DND-41 (cell line): ENCODE measurements at regions not wholly inside any gene's neighbourhood (a gene's known extent, or its start where the extent isn't known, plus 50 kb on each side); places are given as distances from the start of the nearest gene placed in this dataset.

Experiments used
- ATAC-seq: fragments of 200-7000 bp; cut with Tn5 transposase; 3 replicates; pipeline ENCODE4 v1.9.1; 2021; ENCODE audit warnings: low read depth; ENCODE audit not compliant: insufficient read depth
- DNase-seq: peaks from one replicate; pipeline ENCODE4 v3.0.0-alpha.2; 2020
- H2AFZ ChIP-seq: 2 replicates; pipeline ENCODE4 v1.6.0; 2012; ENCODE audit warnings: low read depth, low read length
- H3K27ac ChIP-seq: 2 replicates; pipeline ENCODE4 v1.5.1; 2012; ENCODE audit warnings: low read length, inconsistent platforms
- H3K27me3 ChIP-seq: fragments of 200-600 bp; sonication (generic); 2 replicates; pipeline ENCODE4 v1.6.0; 2012; ENCODE audit warnings: low read length, mild to moderate bottlenecking, inconsistent platforms; ENCODE audit not compliant: insufficient read depth, poor library complexity
- H3K36me3 ChIP-seq: 2 replicates; pipeline ENCODE4 v1.5.1; 2012; ENCODE audit warnings: low read length, inconsistent platforms; ENCODE audit not compliant: insufficient read depth
- H3K4me1 ChIP-seq: 2 replicates; pipeline ENCODE4 v1.5.1; 2012; ENCODE audit warnings: mild to moderate bottlenecking, low read length; ENCODE audit not compliant: insufficient read depth
- H3K4me2 ChIP-seq: 2 replicates; pipeline ENCODE4 v1.6.0; 2012; ENCODE audit warnings: mild to moderate bottlenecking, moderate library complexity, low read length, inconsistent platforms; ENCODE audit not compliant: insufficient read depth
- H3K4me3 ChIP-seq, 2 experiments: fragments of 200-600 bp in 1 of 2; shearing (Covaris generic) in 1 of 2; 2 replicates each; pipeline ENCODE4 v1.5.1; 2012 to 2016; ENCODE audit warnings: inconsistent platforms in 2 of 2, low read length in 2 of 2, mild to moderate bottlenecking in 2 of 2, low read depth in 1 of 2, moderate library complexity in 1 of 2
- H3K79me2 ChIP-seq: 2 replicates; pipeline ENCODE4 v1.6.0; 2012; ENCODE audit warnings: low read length, inconsistent platforms; ENCODE audit not compliant: insufficient read depth
- H3K9ac ChIP-seq: 2 replicates; pipeline ENCODE4 v1.6.0; 2012; ENCODE audit warnings: low read depth, mild to moderate bottlenecking, inconsistent platforms, low read length, moderate library complexity
- H3K9me3 ChIP-seq: 2 replicates; pipeline ENCODE4 v1.5.1; 2012; ENCODE audit warnings: low read length, moderate library complexity, mild to moderate bottlenecking, inconsistent platforms; ENCODE audit not compliant: insufficient read depth, severe bottlenecking
- H4K20me1 ChIP-seq: 2 replicates; pipeline ENCODE4 v1.6.0; 2012; ENCODE audit warnings: low read length; ENCODE audit not compliant: insufficient read depth
- EZH2 ChIP-seq: IDR thresholded peaks from 3 replicates; pipeline ENCODE4 v1.6.1; 2012; ENCODE audit warnings: borderline replicate concordance, low read depth, mild to moderate bottlenecking, moderate library complexity, low read length, inconsistent platforms; ENCODE audit not compliant: severe bottlenecking
- TF ChIP-seq, protein P1 (sequence below): IDR thresholded peaks from 2 replicates; pipeline ENCODE4 v1.5.1; 2012; ENCODE audit warnings: borderline replicate concordance, low read length, moderate library complexity, mild to moderate bottlenecking; ENCODE audit not compliant: poor library complexity, severe bottlenecking; ENCODE audit errors: extremely low read depth

DNA sequence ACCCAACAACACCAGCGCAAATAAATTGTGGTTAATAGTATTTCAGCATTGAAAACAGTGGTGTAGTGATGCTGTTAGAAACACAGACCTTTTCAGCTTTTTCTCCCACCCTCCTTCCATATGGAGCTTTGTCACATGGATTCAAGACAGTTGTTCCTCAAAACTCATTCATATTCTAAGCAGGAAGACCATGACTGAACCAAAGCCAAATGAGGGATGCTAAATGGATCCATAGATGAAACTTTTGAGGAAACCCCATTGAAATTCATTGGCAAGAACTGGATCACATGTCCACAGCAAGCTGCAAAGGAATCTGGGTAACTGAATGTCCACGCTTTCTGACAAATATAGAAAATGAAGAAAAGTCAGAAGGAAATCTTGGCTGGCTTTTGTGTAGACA lies 615.1 kb upstream of the NETO1 start:
- no peak for DNase-seq
- Histone ChIP-seq H3K4me2 (no peak overlapping the region), H4K20me1 (no peaks in the 10 kb centered on the region), H3K9me3 (no peaks in the 10 kb centered on the region), H3K4me3 (no peak overlapping the region), H2AFZ (no peak overlapping the region), H3K27ac (no peak overlapping the region), H3K79me2 (no peaks in the 10 kb centered on the region), H3K9ac (no peak overlapping the region), H3K4me1 (no peaks in the 10 kb centered on the region), H3K36me3 (no peaks in the 10 kb centered on the region), H3K27me3 (no peaks in the 10 kb centered on the region)
- ATAC-seq, result no peak
- no peak for TF ChIP-seq EZH2
- TF ChIP-seq, protein P1, sequence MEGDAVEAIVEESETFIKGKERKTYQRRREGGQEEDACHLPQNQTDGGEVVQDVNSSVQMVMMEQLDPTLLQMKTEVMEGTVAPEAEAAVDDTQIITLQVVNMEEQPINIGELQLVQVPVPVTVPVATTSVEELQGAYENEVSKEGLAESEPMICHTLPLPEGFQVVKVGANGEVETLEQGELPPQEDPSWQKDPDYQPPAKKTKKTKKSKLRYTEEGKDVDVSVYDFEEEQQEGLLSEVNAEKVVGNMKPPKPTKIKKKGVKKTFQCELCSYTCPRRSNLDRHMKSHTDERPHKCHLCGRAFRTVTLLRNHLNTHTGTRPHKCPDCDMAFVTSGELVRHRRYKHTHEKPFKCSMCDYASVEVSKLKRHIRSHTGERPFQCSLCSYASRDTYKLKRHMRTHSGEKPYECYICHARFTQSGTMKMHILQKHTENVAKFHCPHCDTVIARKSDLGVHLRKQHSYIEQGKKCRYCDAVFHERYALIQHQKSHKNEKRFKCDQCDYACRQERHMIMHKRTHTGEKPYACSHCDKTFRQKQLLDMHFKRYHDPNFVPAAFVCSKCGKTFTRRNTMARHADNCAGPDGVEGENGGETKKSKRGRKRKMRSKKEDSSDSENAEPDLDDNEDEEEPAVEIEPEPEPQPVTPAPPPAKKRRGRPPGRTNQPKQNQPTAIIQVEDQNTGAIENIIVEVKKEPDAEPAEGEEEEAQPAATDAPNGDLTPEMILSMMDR, result no peak

DNA sequence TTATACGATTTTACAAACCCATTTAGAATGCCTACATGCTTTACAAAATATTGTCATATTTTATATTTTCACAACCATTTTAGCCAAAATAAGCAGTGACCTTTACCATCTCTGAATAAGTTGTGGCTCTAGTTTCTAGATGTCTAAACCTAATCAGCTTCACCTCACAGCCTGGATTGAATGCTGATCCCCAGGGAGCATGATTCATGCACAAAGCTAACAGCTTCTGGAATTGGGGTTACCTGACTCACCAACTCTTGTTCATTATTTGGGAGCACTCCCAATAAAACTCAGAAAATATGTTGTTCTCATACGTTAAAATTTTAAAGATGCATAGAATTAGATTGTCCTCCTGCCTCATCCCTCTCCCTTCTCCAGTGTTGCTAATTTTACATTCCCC lies 611.7 kb upstream of the NETO1 start:
- Histone ChIP-seq H3K4me1 (no peaks in the 10 kb centered on the region), H3K36me3 (no peaks in the 10 kb centered on the region), H3K27ac (no peak overlapping the region), H2AFZ (no peak overlapping the region), H3K9ac (no peak overlapping the region), H3K4me3 (no peak overlapping the region), H3K4me2 (no peak overlapping the region), H3K9me3 (no peaks in the 10 kb centered on the region), H4K20me1 (no peaks in the 10 kb centered on the region), H3K79me2 (no peaks in the 10 kb centered on the region), H3K27me3 (no peaks in the 10 kb centered on the region)
- TF ChIP-seq, protein P1, result no peak
- TF ChIP-seq EZH2, result no peak
- DNase-seq, result no peak
- no peak for ATAC-seq

DNA sequence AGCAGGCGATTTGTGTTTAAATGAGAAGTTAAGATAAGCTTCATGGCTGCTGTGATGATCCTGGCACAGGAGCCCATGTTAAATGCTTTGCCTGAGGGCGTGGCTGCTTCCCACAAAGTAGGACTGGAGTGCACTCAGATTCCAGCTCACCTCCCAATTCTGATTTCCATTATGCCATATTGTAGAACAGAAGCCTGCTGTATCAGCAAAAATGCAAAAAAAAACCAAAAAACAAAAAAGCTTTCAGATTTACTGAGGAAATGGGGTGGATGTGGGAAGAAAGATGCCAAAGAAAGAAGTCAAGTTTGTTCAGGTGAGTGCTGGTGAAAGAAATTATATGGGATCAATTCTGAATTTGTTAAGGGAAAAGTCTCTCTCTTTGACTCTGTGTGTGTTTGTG lies 610.4 kb upstream of the NETO1 start:
- DNase-seq, result no peak
- no peak overlapping the region for H3K9ac ChIP-seq
- no peak overlapping the region for H2AFZ ChIP-seq
- no peaks in the 10 kb centered on the region for H3K36me3 ChIP-seq
- ATAC-seq, result no peak
- TF ChIP-seq, protein P1, result no peak
- no peak for TF ChIP-seq EZH2
- no peaks in the 10 kb centered on the region for H3K4me1 ChIP-seq
- H3K27me3 ChIP-seq, result no peaks in the 10 kb centered on the region
- no peak overlapping the region for H3K4me3 ChIP-seq
- no peaks in the 10 kb centered on the region for H4K20me1 ChIP-seq
- H3K79me2 ChIP-seq, result no peaks in the 10 kb centered on the region
- H3K27ac ChIP-seq, result no peak overlapping the region
- H3K9me3 ChIP-seq, result no peaks in the 10 kb centered on the region
- no peak overlapping the region for H3K4me2 ChIP-seq

DNA sequence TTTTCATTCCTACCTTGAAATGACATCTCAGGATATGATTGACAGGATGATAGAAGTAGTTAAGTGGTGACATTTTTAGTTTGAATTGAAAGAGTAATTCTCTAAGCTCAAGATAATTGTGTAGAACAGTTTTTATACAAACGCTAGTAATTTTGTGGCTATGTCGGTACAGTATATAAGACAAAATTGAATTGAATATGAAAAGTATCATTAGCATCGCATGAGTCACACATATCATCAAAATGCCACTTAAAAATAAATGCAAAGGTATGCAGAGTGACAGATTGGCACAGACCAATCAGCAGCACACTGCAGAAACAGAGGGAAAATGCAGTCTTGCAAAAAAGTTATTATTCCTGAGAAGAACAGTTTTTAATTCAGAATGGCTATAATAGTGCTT lies 608.2 kb upstream of the NETO1 start:
- no peak overlapping the region for H3K9ac ChIP-seq
- H4K20me1 ChIP-seq, result no peaks in the 10 kb centered on the region
- no peaks in the 10 kb centered on the region for H3K36me3 ChIP-seq
- no peaks in the 10 kb centered on the region for H3K27me3 ChIP-seq
- H3K4me2 ChIP-seq, result no peak overlapping the region
- no peaks in the 10 kb centered on the region for H3K4me1 ChIP-seq
- no peak overlapping the region for H2AFZ ChIP-seq
- no peaks in the 10 kb centered on the region for H3K9me3 ChIP-seq
- TF ChIP-seq, protein P1, result no peak
- TF ChIP-seq EZH2, result no peak
- H3K4me3 ChIP-seq, result no peak overlapping the region
- DNase-seq (no peak), ATAC-seq (no peak)
- H3K27ac ChIP-seq, result no peak overlapping the region
- H3K79me2 ChIP-seq, result no peaks in the 10 kb centered on the region
